Coronary artery (tissue), 2 donors: ENCODE measurements at regions not wholly inside any gene's neighbourhood (a gene's known extent, or its start where the extent isn't known, plus 50 kb on each side); places are given as distances from the start of the nearest gene placed in this dataset.

Experiments used
- DNase-seq: peaks from one replicate; pipeline ENCODE4 v3.0.0-alpha.2; 2017; ENCODE audit warnings: low spot score
- H3K27ac ChIP-seq, 2 donors: fragments of 200-600 bp; sonication (generic); one replicate each; pipeline ENCODE4 v1.5.1; 2016 to 2019
- H3K4me3 ChIP-seq: fragments of 200-600 bp; sonication (generic); 2 replicates; pipeline ENCODE4 v1.5.1; 2016; ENCODE audit warnings: mild to moderate bottlenecking, moderate library complexity
- CTCF ChIP-seq: fragments of 200-600 bp; sonication (generic); IDR thresholded peaks from one replicate; pipeline ENCODE4 v1.5.1; 2019; ENCODE audit warnings: antibody characterized with exemption

- no peak for DNase-seq
- H3K27ac ChIP-seq = no peak overlapping the region
- TF ChIP-seq CTCF = no peak
- H3K4me3 ChIP-seq = no peak overlapping the region
Measured at GRCh38 chr21:38039369-38039768, 123.1 kb upstream of the KCNJ6 start.

GRCh38 chr21:38039841-38040240, 123.6 kb upstream of the KCNJ6 start:
- no peak for DNase-seq
- Histone ChIP-seq H3K27ac (no peak overlapping the region), H3K4me3 (no peak overlapping the region)
- no peak for TF ChIP-seq CTCF

GRCh38 chr21:38041493-38041892, 125.2 kb upstream of the KCNJ6 start:
- DNase-seq = no peak
- no peak overlapping the region for H3K4me3 ChIP-seq
- no peak for TF ChIP-seq CTCF
- no peak overlapping the region for H3K27ac ChIP-seq

- H3K27ac ChIP-seq = no peak overlapping the region
- no peak overlapping the region for H3K4me3 ChIP-seq
- DNase-seq = no peak
- TF ChIP-seq CTCF = no peak
Measured at GRCh38 chr21:38042246-38042645, 126.0 kb upstream of the KCNJ6 start.

- no peak for DNase-seq
- no peak for TF ChIP-seq CTCF
- Histone ChIP-seq H3K27ac (no peak overlapping the region), H3K4me3 (no peak overlapping the region)
Measured at GRCh38 chr21:38048167-38048566, 131.9 kb upstream of the KCNJ6 start.

- DNase-seq = no peak
- no peak for TF ChIP-seq CTCF
- H3K27ac ChIP-seq = no peak overlapping the region
- H3K4me3 ChIP-seq = no peak overlapping the region
Measured at GRCh38 chr21:38054334-38054733, 138.1 kb upstream of the KCNJ6 start.

GRCh38 chr21:38056481-38056880, 140.2 kb upstream of the KCNJ6 start:
- Histone ChIP-seq H3K4me3 (no peak overlapping the region), H3K27ac (no peak overlapping the region)
- no peak for TF ChIP-seq CTCF
- DNase-seq = no peak
